Sciatic nerve (tissue), 2 donors: ENCODE measurements at regions not wholly inside any gene's neighbourhood (a gene's known extent, or its start where the extent isn't known, plus 50 kb on each side); places are given as distances from the start of the nearest gene placed in this dataset.

ENCODE experiments used
- ATAC-seq: fragments of 200-7000 bp; cut with Tn5 transposase; one replicate; pipeline ENCODE4 v1.9.1; 2020; ENCODE audit warnings: mild to moderate bottlenecking, moderate library complexity
- DNase-seq: peaks from one replicate; pipeline ENCODE4 v3.0.0-alpha.2; 2020; ENCODE audit warnings: low spot score
- intact Hi-C: fragments of 100-400 bp; cut with DNase I; formaldehyde crosslinking; loops from one replicate; pipeline ENCODE4 v1.14.2; 2022
- donor health status: DM: no; HTN: no; CAD: no.
- donor health status: DM: no; HTN: no; CAD: no.

DNA sequence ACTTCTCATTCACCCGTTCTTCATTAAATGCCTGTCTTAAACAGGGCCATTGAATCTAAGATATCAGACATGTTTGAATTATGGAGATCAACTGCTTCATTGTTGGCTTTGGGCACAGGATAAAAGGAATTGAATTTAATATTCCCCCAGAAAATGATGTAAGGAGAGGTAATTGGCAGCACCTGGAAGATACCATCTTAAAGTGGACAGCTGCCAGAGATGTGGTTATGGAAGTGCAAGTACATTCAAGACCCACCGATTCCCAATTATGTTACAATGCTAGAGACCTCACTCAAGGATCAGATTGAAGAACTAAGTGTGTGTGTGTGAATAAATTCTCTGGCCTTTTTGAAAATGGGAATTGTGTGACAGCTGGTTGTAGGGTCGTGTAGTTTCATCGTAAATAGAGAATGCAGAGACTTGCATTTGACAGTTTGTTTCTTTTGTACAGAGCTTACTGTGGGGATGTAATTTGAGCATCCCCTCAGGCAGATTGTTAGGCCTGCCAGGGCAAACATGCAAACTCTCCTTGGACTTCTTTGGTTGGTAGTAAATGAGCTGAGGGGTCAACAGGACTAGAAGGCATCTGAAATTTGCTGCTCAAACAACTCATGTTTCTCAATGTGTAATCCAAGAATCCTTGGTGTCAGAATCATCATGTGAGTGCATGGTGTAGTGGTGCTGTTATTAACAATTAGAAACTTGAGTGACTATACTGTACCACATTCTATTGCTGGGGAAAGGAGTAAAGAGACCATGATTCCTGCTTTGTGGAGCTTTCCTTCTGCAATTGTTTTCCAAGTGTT, 359.2 kb upstream of the THRB start:
- DNase-seq (no peak), ATAC-seq (no peak)
- intact Hi-C loops, result no loop called here

GRCh38 chr3:24854748-24855147, 360.1 kb upstream of the THRB start:
- no peak for DNase-seq
- ATAC-seq, result no peak
- intact Hi-C loops, result no loop called here

- intact Hi-C loops, result no loop called here
- DNase-seq (no peak), ATAC-seq (no peak)
Observed at GRCh38 chr3:24857945-24858344, 363.3 kb upstream of the THRB start.

DNA sequence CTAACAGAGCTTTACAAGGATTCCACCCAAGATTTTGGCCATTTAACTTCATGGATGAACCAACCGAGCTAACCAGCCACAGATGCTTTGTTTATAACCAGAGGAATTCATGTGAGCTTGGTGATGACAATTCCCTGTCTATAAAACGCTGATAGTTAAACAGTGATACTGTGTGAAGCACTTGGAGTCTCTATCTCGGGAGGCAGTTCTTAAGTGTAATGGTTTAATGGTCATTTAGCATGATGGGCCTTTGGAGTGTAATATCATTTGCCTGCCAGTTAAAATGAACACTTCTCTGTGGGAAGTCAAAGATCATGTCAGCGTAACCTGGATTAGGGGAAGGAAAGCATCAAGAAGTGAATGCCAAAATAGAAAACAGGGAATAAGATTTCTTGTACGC, 368.6 kb upstream of the THRB start:
- ATAC-seq (no peak), DNase-seq (no peak)
- intact Hi-C loops, result no loop called here

DNA sequence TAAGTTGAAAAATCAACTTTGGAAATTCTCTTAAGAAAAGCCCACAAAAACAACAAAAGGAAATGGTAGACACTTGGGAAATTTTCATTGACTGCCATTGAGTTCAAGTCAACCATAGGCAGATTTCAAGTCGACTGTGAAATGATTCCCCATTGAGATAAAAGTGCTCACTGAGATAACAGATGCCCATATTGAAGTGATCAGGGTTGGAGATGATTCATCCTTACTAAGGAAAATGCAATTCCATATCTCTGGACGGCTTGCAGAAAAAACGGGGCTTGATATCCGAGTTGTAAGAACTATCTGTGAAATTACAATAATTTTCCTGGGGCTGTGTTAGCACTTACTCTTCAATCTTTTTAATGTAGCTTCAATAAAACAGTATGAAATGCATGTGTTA, 373.1 kb upstream of the THRB start:
- DNase-seq, result no peak
- no peak for ATAC-seq
- intact Hi-C loops, result no loop called here

GRCh38 chr3:24881239-24881638, 386.6 kb upstream of the THRB start:
- DNase-seq (no peak), ATAC-seq (no peak)
- intact Hi-C loops, result no loop called here

DNA sequence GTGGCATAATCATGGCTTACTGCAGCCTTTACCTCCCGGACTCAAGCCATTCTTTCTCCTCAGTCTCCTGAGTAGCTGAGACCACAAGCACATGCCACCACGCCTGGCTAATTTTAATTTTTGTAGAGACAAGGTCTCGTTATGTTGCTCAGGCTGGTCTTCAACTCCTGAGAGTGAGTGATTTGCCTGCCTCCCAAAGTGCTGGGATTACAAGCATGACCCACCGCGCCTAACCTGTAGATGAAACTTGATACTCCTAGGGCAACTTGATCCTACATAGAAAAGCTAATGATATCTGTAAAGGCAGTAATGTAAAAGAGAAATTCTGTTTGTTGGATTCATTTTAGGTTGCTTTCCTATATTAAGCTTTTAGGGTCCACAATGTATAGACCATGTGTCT, 391.9 kb upstream of the THRB start:
- intact Hi-C loops, result no loop called here
- ATAC-seq, result no peak
- DNase-seq, result no peak

DNA sequence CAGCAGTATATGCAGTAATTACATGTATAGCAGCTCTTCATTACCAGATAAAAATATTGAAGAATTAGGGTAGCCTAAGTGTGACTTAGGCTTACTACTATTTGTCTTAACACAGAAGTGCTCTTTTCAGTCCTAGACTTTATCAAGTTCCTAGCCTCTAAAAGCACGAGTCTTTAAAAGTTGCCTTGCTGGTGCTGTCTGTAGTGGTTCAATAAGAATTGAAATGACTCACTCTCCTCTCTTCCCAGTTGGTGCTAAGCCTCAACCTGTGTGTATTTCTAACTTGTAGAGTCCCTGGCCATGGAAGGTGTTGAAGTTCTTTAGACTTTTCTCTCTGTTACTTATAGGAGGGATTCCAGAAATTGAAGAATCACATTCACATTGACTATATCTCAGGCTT, 395.4 kb upstream of the THRB start:
- ATAC-seq, result no peak
- DNase-seq, result no peak
- intact Hi-C loops, result no loop called here

GRCh38 chr3:24899373-24899772, 404.7 kb upstream of the THRB start:
- no peak for ATAC-seq
- intact Hi-C loops, result no loop called here
- no peak for DNase-seq

DNA sequence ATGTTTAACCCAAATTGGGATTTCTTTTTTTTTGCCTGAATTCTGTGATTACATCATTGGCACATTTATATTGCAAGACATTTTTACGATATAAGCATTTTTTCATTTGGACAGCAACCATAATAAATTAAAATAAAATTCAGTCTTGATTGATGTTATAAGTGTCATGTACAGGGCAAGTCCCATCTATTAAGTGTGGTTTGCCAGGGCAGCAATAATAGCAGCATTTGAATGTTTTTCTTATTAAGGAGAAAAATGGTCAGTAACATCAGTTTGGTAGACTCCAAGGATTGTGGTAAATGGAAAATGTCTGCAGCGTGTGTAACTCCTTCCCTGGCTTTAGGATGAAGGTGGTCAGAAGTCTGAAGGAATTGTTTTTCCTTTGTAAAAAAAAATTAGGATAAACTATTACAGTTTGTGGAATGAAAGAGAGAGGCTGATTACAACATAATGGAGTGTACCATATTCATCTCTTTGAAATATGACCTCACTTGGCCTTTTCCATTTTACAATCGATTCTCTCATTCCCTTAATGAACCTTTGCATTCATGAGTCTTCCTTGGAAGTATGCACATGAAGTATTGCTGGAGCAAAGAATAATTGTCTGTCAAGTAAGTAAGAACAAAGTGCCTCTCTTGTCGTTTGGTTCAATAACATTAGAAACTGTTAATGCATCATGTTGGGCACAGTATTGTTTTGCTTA, 405.4 kb upstream of the THRB start:
- no peak for DNase-seq
- ATAC-seq, result no peak
- intact Hi-C loops, result no loop called here

DNA sequence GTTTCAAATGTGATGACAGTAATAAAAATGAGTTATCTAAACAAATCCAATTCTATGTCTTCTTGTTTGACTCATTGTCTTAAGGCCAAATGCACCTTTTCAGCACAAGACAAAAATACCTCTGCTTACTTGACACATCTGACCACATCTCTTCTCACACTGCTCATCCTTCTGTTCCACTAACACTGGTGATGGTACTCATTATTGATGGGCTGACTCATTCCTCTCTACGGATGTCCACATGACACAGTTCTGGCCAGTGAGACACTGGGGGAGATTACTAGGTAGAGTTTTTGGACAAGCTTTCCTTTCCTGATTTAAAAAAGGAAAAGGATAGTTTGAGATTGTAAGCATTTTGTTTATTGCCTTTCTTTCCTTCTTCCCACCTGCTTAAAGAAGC, 410.6 kb upstream of the THRB start:
- DNase-seq (no peak), ATAC-seq (no peak)
- intact Hi-C loops, result no loop called here

- ATAC-seq, result no peak
- DNase-seq, result no peak
- intact Hi-C loops, result no loop called here
Observed at GRCh38 chr3:24907106-24907505, 412.5 kb upstream of the THRB start.

DNA sequence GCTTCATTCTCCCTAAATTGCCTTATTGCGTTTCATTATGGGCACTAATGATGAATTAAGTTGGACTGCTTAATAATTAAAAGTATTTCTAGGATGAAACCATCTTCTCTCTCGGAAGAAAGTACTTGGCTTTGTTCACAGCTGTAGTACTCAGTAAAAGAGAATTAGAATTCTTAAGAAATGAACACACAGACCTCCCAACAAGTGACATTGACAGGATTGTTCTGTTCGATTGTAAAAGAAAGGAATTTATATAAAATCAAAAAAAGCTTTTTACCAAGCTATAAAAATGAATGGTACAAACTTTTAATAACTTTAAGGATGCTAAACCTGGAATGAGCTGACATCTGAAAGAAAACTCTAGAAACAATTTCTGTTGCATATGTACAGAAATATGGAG, 416.4 kb upstream of the THRB start:
- DNase-seq (no peak), ATAC-seq (no peak)
- intact Hi-C loops, result loop anchor here (10.0 kb wide), 1 partner anchor 1614 kb away; no protein-coding TSS in a partner anchor

DNA sequence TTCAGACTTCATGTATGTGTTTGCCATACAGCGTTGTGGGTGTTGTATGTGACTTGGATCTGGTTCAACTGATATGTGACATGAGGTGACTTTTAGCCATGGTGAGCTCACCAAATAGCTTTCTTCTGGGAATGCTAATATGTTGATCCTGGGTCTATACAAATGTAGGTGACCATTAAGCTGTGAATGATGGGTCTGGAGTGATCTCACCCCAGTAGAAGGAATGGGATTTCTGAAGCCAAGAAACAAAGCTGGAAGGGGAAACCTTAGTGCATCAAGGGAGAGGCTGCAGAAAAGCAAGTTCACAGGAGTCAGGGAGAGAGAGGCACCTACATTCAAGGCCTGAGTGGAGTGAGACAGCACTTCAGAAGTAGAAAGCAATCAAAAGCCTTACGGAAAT, 421.0 kb upstream of the THRB start:
- no peak for ATAC-seq
- no peak for DNase-seq
- intact Hi-C loops, result loop anchor here (10.0 kb wide), 1 partner anchor 1609 kb away; no protein-coding TSS in a partner anchor

DNA sequence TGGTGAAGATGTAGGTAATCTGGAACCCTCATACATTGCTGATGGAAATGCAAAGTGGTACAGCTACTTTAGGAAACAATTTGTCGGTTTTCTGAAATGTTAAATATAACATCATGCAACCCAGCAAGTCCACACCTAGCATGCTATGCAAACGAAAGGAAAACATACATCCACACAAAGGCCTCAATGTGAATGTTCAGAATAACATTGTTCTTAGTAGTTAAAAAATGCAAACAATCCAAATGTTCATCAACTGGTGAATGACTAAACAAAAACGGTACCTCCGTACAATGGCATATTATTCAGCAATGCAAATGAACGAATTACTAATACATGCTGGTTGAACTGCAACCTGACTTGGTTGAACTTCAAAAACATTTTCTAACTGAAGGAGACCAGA, 423.3 kb upstream of the THRB start:
- no peak for ATAC-seq
- no peak for DNase-seq
- intact Hi-C loops, result loop anchor here (1.0 to 10.0 kb wide), 2 partner anchors 16 to 1607 kb away; no protein-coding TSS in a partner anchor

DNA sequence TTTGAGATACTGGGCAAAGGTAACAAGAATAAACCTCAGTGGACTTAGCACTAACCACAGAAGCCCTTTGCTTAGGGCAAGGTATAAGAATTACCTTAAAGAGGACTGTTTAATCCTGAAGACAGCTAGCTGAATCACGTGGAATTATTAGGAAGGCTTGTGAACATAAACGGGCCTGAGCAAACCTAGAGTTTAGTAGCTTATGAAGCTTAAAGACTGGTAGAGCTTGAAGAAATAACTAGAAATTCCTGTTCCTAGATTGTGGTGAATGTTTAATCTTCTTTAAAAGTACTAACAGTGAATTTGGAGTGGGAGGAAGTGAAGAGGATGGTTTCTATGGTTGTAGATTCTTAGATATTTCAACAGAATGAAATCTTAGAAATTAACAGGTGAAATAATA, 428.9 kb upstream of the THRB start:
- no peak for DNase-seq
- ATAC-seq, result no peak
- intact Hi-C loops, result no loop called here

- intact Hi-C loops, result no loop called here
- ATAC-seq, result no peak
- DNase-seq, result no peak
Observed at GRCh38 chr3:24929521-24929920, 434.9 kb upstream of the THRB start.

- intact Hi-C loops, result no loop called here
- DNase-seq (no peak), ATAC-seq (no peak)
Observed at GRCh38 chr3:24933401-24933800, 438.8 kb upstream of the THRB start.

DNA sequence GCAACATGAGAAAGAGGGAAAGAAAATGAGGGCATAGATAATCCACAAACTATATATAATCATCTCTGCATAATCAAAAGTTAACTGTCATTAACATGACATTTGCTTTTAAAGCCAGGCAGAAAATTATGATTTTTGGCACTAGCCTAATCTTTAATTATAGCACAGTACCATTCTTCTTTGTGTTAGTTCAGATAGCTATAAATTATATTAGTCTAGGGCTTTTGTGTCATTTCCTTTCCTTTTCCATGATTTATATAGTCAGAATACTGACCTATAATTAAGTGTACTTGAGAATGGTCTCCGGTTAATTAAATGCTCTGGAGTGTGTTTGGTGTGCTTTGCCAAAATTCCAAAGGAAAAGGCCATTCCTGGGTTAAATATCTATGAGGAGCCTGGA, 441.9 kb upstream of the THRB start:
- DNase-seq (no peak), ATAC-seq (no peak)
- intact Hi-C loops, result no loop called here

DNA sequence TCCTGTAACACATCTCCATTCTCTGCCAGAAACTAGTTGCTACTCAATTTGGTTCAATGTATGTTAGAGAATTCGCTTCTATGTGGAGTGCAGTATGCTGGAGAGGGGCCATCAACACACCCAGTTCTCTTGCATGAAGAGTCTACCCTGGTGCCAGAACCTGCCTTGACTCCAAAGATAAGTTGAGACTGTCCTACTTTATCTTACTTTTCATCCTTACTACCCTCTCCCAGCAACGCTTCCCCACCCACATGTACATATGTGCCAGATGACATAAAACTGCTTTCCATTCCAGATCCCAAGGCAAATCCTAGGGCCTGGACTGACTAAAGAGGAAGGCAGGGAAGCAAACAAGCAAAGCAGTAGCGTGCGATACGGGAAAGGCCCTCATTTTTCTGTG, 442.6 kb upstream of the THRB start:
- ATAC-seq (no peak), DNase-seq (no peak)
- intact Hi-C loops, result no loop called here

DNA sequence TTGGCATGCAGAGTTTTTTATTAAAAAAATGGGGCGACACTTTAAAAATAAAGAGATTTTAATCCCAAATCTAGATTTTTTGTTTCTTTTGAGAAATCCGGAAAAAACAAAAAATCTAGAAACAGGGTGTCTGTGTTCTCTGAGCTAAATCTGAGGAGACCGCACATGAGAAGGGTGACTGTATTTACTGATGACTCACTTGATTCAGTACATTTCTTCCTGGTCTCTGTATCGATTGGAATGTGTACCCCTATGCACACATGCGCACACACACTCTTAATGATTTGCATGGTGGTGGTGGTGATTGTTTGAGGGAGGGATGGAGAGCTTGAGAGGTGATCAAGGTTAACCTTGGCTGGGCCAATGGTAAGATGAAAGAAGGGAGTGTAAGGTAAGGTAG, 443.1 kb upstream of the THRB start:
- ATAC-seq, result no peak
- DNase-seq, result no peak
- intact Hi-C loops, result no loop called here
